G401.6 (cell line): ENCODE measurements at regions not wholly inside any gene's neighbourhood (a gene's known extent, or its start where the extent isn't known, plus 50 kb on each side); places are given as distances from the start of the nearest gene placed in this dataset.

Source experiments
- FAIRE-seq: peaks from 2 replicates; lab custom pipeline; 2012; peaks lifted over from hg19 to GRCh38; lab: Jason Lieb, UNC

DNA sequence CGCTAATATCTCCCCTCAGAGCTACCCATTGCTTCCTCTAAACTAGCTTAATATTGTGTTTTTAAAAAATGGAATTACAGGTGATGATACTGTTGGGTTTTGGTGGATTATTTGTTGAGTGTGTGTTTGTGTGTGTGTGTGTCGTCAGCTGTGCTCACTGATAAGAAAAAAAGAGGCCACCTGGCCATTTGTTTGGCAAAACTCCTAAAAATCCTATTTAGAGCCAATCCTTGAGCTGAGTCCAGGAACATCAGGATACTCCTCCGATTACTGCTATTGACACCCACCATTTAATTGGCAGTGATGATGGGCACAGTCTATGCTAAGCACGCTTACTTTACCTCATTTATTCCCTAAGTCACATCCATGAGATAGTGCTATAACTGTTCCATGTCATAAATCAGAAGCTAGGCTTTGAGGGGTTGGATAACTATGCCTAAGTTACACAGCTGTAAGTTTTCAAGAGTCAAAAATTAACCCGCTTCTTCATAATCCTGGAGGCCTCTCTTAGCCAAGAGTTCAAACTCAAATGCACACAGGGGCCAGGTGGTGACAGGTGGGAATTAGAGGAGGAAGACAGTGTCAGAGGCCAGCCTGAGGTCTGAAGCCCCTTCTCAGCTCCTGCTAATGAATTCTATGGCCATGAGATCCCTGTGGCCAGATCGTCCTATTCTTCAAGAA lies 1026.6 kb upstream of the TMEM132C start:
- FAIRE-seq = no peak

GRCh38 chr12:127241072-127241817 lies 1025.7 kb upstream of the TMEM132C start:
- FAIRE-seq = no peak

- FAIRE-seq = no peak
Observed at GRCh38 chr12:127245009-127245408, 1022.0 kb upstream of the TMEM132C start.

GRCh38 chr12:127245437-127245836 lies 1021.5 kb upstream of the TMEM132C start:
- FAIRE-seq = no peak

DNA sequence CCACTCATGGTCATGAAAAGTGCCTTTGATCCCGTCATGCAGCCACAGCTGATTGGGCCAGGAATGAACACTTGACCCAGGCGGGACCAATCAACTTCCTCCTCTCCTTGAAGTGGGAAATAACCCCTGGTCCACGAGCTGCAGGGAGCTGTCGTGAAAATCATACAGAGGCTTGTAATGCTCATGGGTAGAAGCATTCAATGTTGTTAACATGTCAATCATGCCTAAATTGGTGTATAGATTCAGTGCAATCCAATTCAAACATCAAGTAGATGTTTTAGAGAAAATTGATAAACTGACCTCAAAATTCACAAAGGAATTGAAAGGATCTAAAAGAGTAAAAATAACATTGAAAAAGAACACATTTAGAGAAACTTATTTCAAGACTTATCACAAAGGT lies 1019.0 kb upstream of the TMEM132C start:
- FAIRE-seq = no peak

GRCh38 chr12:127249428-127249827 lies 1017.5 kb upstream of the TMEM132C start:
- no peak for FAIRE-seq

- FAIRE-seq = no peak
Observed at GRCh38 chr12:127253797-127254327, 1013.1 kb upstream of the TMEM132C start.

- FAIRE-seq = no peak
Observed at GRCh38 chr12:127254420-127254955, 1012.5 kb upstream of the TMEM132C start.

- no peak for FAIRE-seq
Observed at GRCh38 chr12:127257366-127257935, 1009.5 kb upstream of the TMEM132C start.

GRCh38 chr12:127260531-127260930 lies 1006.4 kb upstream of the TMEM132C start:
- FAIRE-seq = no peak

DNA sequence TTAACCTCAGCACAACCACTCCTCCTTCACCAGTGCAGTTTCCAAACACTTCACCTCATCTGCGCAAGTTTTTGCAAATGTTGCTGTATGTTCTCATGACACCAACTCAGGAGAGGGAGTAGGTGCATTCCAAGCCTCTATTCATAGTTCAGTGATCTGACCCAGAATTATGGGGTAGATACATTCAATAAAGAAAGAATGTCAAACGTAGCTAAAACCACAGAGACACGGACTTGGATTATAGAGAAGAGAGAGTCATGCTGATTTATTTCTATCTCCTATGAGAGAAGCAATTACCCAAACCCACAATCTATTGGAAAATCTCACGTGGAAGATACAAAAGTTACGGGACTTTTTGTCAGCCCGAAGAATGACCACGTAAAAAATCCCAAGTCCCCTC lies 1006.0 kb upstream of the TMEM132C start:
- FAIRE-seq = no peak

DNA sequence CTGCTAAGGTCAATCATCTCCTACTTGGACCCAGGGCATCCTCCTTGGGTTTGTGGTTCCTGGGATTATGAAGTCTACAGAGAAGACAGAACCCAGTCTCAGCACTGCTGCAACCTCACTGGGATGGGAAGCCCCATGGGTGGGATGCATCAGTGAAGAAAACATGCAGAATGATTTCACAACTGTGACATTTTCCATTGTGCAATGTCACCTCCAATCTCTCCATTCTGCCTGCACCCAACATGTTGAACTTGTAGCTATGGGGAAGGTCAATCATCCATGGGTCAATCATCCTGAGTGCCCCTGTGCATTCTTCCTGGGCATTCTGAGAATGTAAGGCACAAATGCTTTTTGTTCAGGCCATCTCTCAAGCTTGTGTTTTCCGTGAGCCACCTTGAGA lies 1004.4 kb upstream of the TMEM132C start:
- FAIRE-seq = no peak

GRCh38 chr12:127263621-127264020 lies 1003.3 kb upstream of the TMEM132C start:
- no peak for FAIRE-seq

DNA sequence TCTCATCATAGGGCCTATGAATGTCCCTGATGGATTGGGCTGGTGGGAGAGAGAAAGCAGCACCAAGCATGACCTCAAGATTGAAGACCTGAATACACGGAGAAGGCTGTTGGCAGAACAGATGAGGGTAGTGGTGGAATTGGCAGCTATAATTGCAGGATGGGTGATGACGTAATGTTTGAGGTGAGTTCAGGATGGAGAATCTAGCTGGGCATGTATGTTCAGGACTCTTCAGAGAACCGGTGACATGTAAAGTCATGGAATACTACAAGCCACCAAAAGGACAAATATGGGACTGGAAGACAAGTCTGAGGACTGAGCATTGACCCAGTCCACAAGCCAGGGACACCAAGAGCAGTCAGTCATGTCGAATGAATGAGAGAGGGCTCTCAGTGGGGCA lies 999.8 kb upstream of the TMEM132C start:
- FAIRE-seq = no peak

DNA sequence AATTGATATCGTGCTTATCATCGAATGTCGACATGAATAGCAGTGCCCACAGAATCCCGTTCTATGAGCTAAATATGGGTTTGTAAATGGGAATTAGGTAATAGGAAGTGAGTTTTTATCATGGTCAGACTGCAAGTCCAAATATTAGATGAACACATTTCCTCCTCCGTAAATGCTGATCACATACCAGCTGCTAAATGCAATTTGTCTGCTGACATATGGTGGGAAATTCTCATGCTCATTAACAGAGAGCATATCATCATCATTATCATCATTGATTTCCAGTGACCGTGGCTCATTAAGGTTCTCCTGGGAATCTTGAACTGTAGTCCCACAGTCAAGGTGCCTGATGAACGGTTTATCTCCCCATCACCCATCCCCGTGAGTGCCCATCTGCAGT lies 998.8 kb upstream of the TMEM132C start:
- FAIRE-seq = no peak

- no peak for FAIRE-seq
Observed at GRCh38 chr12:127268706-127269425, 998.1 kb upstream of the TMEM132C start.

DNA sequence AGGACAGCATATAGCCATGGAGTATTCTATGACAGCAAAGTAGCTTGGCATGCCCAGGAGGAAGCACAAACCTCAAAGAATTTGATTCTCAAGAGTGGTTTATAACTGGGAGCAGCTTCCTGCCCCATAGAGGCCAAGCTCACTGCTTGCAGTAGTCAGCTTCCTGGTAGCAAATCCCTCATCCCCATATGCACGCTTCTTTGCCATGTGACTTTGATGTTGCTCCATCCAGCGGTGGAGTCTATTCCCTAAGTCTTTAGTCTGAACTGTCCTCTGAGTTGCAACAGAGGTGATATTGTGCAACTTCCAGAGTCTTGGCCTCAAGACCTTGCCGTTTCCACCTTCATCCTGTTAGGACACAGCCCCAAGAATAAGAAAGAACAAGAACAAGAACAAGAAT lies 996.8 kb upstream of the TMEM132C start:
- FAIRE-seq = no peak

DNA sequence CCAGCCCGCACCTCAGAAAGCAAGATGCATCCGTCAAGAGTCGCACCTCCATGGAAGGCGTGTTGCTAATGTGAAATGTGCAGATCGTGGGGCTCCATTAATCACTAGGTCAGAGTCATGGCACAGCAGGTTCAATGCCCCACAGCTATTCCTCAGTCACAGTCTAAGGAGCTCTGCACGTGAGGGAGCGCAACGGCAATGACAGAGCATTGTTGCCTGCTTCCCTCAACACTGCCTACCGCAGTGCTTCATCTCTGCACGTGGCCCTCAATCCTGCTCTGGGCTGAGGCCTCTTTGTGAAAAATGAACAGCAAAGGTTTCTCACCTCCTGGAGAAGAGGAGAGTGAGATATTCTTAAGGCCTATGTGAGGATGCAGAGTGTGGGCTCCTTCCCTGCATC lies 995.2 kb upstream of the TMEM132C start:
- FAIRE-seq = no peak

- no peak for FAIRE-seq
Observed at GRCh38 chr12:127272864-127273263, 994.1 kb upstream of the TMEM132C start.

DNA sequence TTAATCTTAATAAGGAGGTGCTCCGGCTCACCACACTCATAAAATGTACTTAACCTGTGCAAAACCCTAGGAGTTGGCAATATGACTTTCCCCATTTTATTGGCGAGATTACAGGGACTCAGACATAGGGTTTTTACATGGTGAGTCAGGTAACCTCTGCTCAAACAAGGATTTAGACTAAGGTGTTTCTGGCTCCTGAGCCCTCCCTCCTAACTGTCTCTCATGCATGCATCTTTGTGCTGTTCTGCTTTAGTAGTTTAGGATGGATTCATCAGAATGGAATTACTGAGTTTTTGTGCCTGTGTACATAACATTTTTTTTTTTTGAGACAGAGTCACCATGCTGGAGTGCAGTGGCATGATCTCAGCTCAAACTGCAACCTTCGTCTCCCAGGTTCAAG lies 993.3 kb upstream of the TMEM132C start:
- FAIRE-seq = no peak

- FAIRE-seq = no peak
Observed at GRCh38 chr12:127275416-127275815, 991.6 kb upstream of the TMEM132C start.

DNA sequence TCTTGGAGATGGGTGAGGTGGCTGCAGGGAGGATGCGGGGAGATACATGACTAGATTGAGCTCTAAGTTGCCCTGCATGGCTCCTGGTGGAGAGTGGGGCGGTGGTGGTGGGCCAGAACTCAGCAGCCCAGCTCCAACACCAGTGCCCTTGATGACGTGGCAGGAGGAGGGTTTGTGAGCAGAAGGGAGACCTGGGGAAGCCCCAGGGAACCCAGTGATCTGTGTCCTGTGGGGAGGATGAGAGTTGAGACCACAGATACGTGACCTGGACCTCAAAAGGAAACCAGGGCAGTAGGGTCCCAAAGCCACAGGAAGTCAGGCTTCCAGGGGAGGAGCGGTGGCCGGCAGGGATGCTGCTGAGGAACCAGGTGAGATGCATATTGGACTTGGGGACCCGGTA lies 989.1 kb upstream of the TMEM132C start:
- no peak for FAIRE-seq
